ENCODE measurements at regions not wholly inside any gene's neighbourhood (a gene's known extent, or its start where the extent isn't known, plus 50 kb on each side); places are given as distances from the start of the nearest gene placed in this dataset.

DNA sequence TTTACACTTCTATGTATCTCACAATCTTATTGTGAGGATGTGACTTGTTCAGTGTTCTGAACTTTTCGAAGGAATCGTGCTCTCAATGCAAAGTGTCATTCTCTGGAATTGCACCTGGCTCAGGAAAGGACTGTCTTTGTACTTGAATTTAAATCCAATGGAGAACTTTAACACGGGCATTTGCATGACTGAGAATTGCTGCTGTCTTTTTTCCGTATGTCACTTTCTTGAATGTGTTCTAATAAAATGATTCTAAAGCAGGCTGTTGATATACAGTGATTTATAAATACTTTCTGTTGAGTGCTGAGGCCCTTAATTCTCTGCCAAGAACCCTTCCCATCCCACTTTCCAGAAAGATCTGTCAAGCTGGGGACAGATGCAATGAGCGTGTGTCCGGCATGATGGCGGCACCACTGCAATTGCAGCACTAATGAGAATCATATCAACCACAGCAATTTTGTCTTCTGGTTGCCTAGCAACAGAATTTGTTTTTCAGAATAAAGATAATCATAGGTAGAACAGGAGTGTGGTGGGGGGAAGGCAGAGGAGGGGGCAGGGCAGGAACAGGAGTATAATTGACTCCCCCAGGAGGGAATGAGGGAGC is 210.6 kb upstream of the UMPS start:
- Histone ChIP-seq H3K9ac (ENCODE audit: low read length) (no peak overlapping the region), H3K36me3 (ENCODE audit: insufficient read depth, low read length) (no peaks in the 10 kb centered on the region), H3K27ac (ENCODE audit: low read depth, low read length, poor library complexity, severe bottlenecking) (no peak overlapping the region), H3K4me2 (ENCODE audit: low read length) (no peak overlapping the region), H2AFZ (ENCODE audit: low read length) (no peak overlapping the region), H4K20me1 (ENCODE audit: insufficient read depth, low read length) (no peaks in the 10 kb centered on the region), H3K27me3 (ENCODE audit: insufficient read depth, low read length) (no peaks in the 10 kb centered on the region), H3K4me3 (ENCODE audit: low read depth, low read length, poor library complexity, severe bottlenecking) (no peak overlapping the region), H3K9me3 (ENCODE audit: low read length) (no peaks in the 10 kb centered on the region), H3K4me1 (ENCODE audit: insufficient read depth, low read length, severe bottlenecking) (no peaks in the 10 kb centered on the region), H3K79me2 (ENCODE audit: insufficient read depth, low read length) (no peaks in the 10 kb centered on the region), H3K9me2 (ENCODE audit: low read depth, low read length) (no peaks in the 10 kb centered on the region), H3F3A (ENCODE audit: insufficient read depth, low read length) (no peaks in the 10 kb centered on the region)
- no peak for TF ChIP-seq EZH2 (IDR thresholded peaks at IDR 0.05; ENCODE audit: borderline replicate concordance, low read length)
- TF ChIP-seq, protein P1, sequence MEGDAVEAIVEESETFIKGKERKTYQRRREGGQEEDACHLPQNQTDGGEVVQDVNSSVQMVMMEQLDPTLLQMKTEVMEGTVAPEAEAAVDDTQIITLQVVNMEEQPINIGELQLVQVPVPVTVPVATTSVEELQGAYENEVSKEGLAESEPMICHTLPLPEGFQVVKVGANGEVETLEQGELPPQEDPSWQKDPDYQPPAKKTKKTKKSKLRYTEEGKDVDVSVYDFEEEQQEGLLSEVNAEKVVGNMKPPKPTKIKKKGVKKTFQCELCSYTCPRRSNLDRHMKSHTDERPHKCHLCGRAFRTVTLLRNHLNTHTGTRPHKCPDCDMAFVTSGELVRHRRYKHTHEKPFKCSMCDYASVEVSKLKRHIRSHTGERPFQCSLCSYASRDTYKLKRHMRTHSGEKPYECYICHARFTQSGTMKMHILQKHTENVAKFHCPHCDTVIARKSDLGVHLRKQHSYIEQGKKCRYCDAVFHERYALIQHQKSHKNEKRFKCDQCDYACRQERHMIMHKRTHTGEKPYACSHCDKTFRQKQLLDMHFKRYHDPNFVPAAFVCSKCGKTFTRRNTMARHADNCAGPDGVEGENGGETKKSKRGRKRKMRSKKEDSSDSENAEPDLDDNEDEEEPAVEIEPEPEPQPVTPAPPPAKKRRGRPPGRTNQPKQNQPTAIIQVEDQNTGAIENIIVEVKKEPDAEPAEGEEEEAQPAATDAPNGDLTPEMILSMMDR (IDR thresholded peaks at IDR 0.05; ENCODE audit: low read length) = no peak

DNA sequence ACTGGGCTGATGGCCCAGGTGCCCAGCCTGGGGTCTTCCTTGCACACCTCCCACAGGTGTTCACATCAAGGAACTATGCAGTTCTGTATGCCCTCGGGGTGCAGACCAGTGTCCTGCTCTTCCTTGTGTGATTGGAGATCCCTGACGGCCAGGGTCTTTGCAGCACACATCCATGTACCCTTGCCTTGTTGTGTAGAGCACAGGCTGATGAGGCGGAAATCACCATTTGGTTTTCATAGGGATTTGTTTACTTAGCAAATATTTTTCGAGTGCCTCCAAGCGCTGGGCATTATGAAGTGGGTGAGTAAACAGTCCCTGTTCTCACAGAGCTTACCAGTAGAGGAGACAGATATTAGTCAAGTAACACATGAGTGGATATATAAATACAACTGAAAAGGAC is 209.3 kb upstream of the UMPS start:
- Histone ChIP-seq H4K20me1 (ENCODE audit: insufficient read depth, low read length) (no peaks in the 10 kb centered on the region), H3K9ac (ENCODE audit: low read length) (no peak overlapping the region), H3K36me3 (ENCODE audit: insufficient read depth, low read length) (no peaks in the 10 kb centered on the region), H3K4me3 (ENCODE audit: low read depth, low read length, poor library complexity, severe bottlenecking) (no peak overlapping the region), H3K9me3 (ENCODE audit: low read length) (no peaks in the 10 kb centered on the region; the same call in 1 of the 2 replicates), H3K4me1 (ENCODE audit: insufficient read depth, low read length, severe bottlenecking) (no peaks in the 10 kb centered on the region), H3K27ac (ENCODE audit: low read depth, low read length, poor library complexity, severe bottlenecking) (no peak overlapping the region), H3K4me2 (ENCODE audit: low read length) (no peak overlapping the region), H2AFZ (ENCODE audit: low read length) (no peak overlapping the region), H3K9me2 (ENCODE audit: low read depth, low read length) (no peaks in the 10 kb centered on the region), H3F3A (ENCODE audit: insufficient read depth, low read length) (no peaks in the 10 kb centered on the region), H3K27me3 (ENCODE audit: insufficient read depth, low read length) (no peaks in the 10 kb centered on the region), H3K79me2 (ENCODE audit: insufficient read depth, low read length) (no peaks in the 10 kb centered on the region)
- no peak for TF ChIP-seq EZH2 (IDR thresholded peaks at IDR 0.05; ENCODE audit: borderline replicate concordance, low read length)
- TF ChIP-seq, protein P1 (IDR thresholded peaks at IDR 0.05; ENCODE audit: low read length) = no peak

DNA sequence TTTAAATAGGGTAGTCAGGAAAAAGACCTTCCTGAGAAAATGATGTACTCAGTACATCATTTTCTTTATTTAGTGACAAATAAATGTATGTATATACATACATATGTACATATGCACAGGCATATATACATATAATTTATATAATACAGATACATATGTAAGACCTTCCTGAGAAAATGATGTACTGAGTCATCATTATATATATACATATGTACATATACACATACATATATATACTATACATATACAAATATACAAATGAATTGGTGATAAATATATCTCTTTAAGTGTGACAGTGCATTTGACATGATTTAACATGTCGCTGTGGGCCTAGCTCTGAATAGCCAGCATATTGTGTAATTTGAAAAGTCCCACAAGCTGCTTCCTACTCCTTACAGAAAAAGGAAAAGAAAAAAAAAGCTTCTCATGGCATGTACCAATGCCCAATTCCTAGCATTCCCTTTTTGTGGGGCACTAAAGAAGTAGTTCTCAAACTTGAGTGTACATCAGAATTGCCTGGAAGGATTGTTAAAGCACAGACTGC is 208.1 kb upstream of the UMPS start:
- Histone ChIP-seq H3K36me3 (ENCODE audit: insufficient read depth, low read length) (no peaks in the 10 kb centered on the region), H3K27me3 (ENCODE audit: insufficient read depth, low read length) (no peaks in the 10 kb centered on the region), H3K9ac (ENCODE audit: low read length) (no peak overlapping the region), H3K9me2 (ENCODE audit: low read depth, low read length) (no peaks in the 10 kb centered on the region), H2AFZ (ENCODE audit: low read length) (no peak overlapping the region), H4K20me1 (ENCODE audit: insufficient read depth, low read length) (no peaks in the 10 kb centered on the region), H3F3A (ENCODE audit: insufficient read depth, low read length) (no peaks in the 10 kb centered on the region), H3K79me2 (ENCODE audit: insufficient read depth, low read length) (no peaks in the 10 kb centered on the region), H3K9me3 (ENCODE audit: low read length) (no peaks in the 10 kb centered on the region; the same call in 1 of the 2 replicates), H3K4me2 (ENCODE audit: low read length) (no peak overlapping the region), H3K27ac (ENCODE audit: low read depth, low read length, poor library complexity, severe bottlenecking) (no peak overlapping the region), H3K4me1 (ENCODE audit: insufficient read depth, low read length, severe bottlenecking) (no peaks in the 10 kb centered on the region), H3K4me3 (ENCODE audit: low read depth, low read length, poor library complexity, severe bottlenecking) (no peak overlapping the region)
- TF ChIP-seq, protein P1 (IDR thresholded peaks at IDR 0.05; ENCODE audit: low read length) = no peak
- TF ChIP-seq EZH2 (IDR thresholded peaks at IDR 0.05; ENCODE audit: borderline replicate concordance, low read length) = no peak
